ENCODE measurements at regions not wholly inside any gene's neighbourhood (a gene's known extent, or its start where the extent isn't known, plus 50 kb on each side); places are given as distances from the start of the nearest gene placed in this dataset.

GRCh38 chr2:163171786-163172530 lies 333.4 kb upstream of the KCNH7 start:
- TF ChIP-seq POLR2A (IDR thresholded peaks at IDR 0.05; ENCODE audit: low read length) (no peak), GATA1 (IDR thresholded peaks at IDR 0.05; ENCODE audit: low read depth, low read length) (no peak)

Measured in erythroblast (primary cell).